OCI-LY3 (cell line): ENCODE measurements at regions not wholly inside any gene's neighbourhood (a gene's known extent, or its start where the extent isn't known, plus 50 kb on each side); places are given as distances from the start of the nearest gene placed in this dataset.

Experiments used
- H2AFZ ChIP-seq: fragments of 200-600, 300-600 bp; shearing (Covaris generic); 2 replicates; pipeline ENCODE4 v1.6.0; 2014; ENCODE audit warnings: antibody characterized with exemption, low read depth, low read length
- H3K27ac ChIP-seq: fragments of 200-600, 300-600 bp; sonication (generic); 2 replicates; pipeline ENCODE4 v1.5.1; 2014; ENCODE audit warnings: mild to moderate bottlenecking, low read length, moderate library complexity, mixed read lengths
- H3K27me3 ChIP-seq: fragments of 200-600, 300-600 bp; sonication (generic); 2 replicates; pipeline ENCODE4 v1.6.1; 2014; ENCODE audit warnings: low read depth, low read length, mixed read lengths
- H3K36me3 ChIP-seq: fragments of 200-600, 300-600 bp; sonication (generic); replicated peaks from 2 replicates; pipeline ENCODE3; 2014; ENCODE audit warnings: low read depth, low read length, mixed read lengths
- H3K4me1 ChIP-seq: fragments of 300-600, 200-600 bp; sonication (generic); 2 replicates; pipeline ENCODE4 v1.6.1; 2014; ENCODE audit warnings: low read length, mixed read lengths
- H3K4me2 ChIP-seq: fragments of 200-600, 300-600 bp; sonication (generic); 2 replicates; pipeline ENCODE4 v1.6.1; 2014; ENCODE audit warnings: low read length, mixed read lengths
- H3K4me3 ChIP-seq: fragments of 300-600, 200-600 bp; sonication (generic); 2 replicates; pipeline ENCODE4 v1.5.1; 2014; ENCODE audit warnings: antibody characterized with exemption, mild to moderate bottlenecking, low read length, moderate library complexity
- H3K79me2 ChIP-seq: fragments of 300-600, 200-600 bp; shearing (Covaris generic); 2 replicates; pipeline ENCODE4 v1.6.1; 2014; ENCODE audit warnings: mild to moderate bottlenecking, low read length, mixed read lengths
- H3K9ac ChIP-seq: fragments of 300-600, 200-600 bp; shearing (Covaris generic); 2 replicates; pipeline ENCODE4 v1.6.0; 2014; ENCODE audit warnings: mild to moderate bottlenecking, low read length, moderate library complexity
- H3K9me3 ChIP-seq: fragments of 200-600, 300-600 bp; shearing (Covaris generic); 2 replicates; pipeline ENCODE4 v1.6.1; 2014; ENCODE audit warnings: low read length, mixed read lengths; ENCODE audit not compliant: insufficient read depth
- H4K20me1 ChIP-seq: fragments of 200-600, 300-600 bp; sonication (generic); 2 replicates; pipeline ENCODE4 v1.6.1; 2016; ENCODE audit warnings: low read length, mixed read lengths; ENCODE audit not compliant: insufficient read depth
- EZH2phosphoT487 ChIP-seq: fragments of 200-600 bp; shearing (Covaris generic); IDR thresholded peaks from 2 replicates; pipeline ENCODE4 v1.6.1; 2018; ENCODE audit warnings: antibody characterized with exemption, mixed run types, low read depth
- TF ChIP-seq, protein P1 (sequence below): fragments of 200-600, 300-600 bp; sonication (generic); IDR thresholded peaks from 2 replicates; pipeline ENCODE4 v1.5.1; 2014; ENCODE audit warnings: antibody characterized with exemption, low read length, low read depth

DNA sequence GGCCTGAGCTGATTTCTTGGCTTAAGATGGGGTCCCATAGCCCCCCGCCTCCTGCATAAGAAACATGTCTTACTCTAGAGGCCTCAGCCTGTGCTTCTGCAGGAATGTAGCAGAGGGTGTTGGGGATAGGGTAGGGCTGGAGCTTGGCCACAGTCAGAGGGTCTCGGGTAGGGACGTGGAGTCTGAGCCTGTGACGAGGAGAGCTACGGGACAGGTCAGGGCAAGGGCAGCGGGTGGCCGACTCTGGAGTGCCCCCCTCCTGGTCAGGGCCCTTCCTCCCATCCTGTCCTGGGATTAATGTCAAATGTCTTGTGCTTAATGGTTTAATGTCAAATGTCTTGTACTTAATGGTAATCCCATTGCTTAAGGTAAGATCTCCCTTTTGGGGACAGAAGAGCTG is 130.4 kb downstream of the GLI2 start:
- Histone ChIP-seq H3K79me2 (no peaks in the 10 kb centered on the region), H3K4me1 (no peaks in the 10 kb centered on the region), H3K4me3 (no peak overlapping the region), H3K27me3 (peaks cover 18% of the 10 kb centered on the region; the same call in 1 of the 2 replicates), H4K20me1 (no peaks in the 10 kb centered on the region), H2AFZ (no peak overlapping the region), H3K36me3 (no peaks in the 10 kb centered on the region), H3K27ac (no peak overlapping the region), H3K9ac (no peak overlapping the region), H3K4me2 (no peak overlapping the region), H3K9me3 (no peaks in the 10 kb centered on the region)
- no peak for TF ChIP-seq EZH2phosphoT487
- TF ChIP-seq, protein P1, sequence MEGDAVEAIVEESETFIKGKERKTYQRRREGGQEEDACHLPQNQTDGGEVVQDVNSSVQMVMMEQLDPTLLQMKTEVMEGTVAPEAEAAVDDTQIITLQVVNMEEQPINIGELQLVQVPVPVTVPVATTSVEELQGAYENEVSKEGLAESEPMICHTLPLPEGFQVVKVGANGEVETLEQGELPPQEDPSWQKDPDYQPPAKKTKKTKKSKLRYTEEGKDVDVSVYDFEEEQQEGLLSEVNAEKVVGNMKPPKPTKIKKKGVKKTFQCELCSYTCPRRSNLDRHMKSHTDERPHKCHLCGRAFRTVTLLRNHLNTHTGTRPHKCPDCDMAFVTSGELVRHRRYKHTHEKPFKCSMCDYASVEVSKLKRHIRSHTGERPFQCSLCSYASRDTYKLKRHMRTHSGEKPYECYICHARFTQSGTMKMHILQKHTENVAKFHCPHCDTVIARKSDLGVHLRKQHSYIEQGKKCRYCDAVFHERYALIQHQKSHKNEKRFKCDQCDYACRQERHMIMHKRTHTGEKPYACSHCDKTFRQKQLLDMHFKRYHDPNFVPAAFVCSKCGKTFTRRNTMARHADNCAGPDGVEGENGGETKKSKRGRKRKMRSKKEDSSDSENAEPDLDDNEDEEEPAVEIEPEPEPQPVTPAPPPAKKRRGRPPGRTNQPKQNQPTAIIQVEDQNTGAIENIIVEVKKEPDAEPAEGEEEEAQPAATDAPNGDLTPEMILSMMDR: no peak

- TF ChIP-seq EZH2phosphoT487: no peak
- TF ChIP-seq, protein P1: no peak
- no peaks in the 10 kb centered on the region for H3K4me1 ChIP-seq
- H3K4me3 ChIP-seq: no peak overlapping the region
- no peaks in the 10 kb centered on the region for H4K20me1 ChIP-seq
- H2AFZ ChIP-seq: no peak overlapping the region
- no peaks in the 10 kb centered on the region for H3K79me2 ChIP-seq
- no peaks in the 10 kb centered on the region for H3K36me3 ChIP-seq
- H3K4me2 ChIP-seq: no peak overlapping the region
- H3K9me3 ChIP-seq: no peaks in the 10 kb centered on the region
- no peak overlapping the region for H3K9ac ChIP-seq
- H3K27me3 ChIP-seq: peaks cover 22% of the 10 kb centered on the region
- H3K27ac ChIP-seq: no peak overlapping the region
Measured at GRCh38 chr2:120866483-120867140, 130.9 kb downstream of the GLI2 start.

GRCh38 chr2:120867290-120868241 is 131.9 kb downstream of the GLI2 start:
- no peak overlapping the region for H3K27ac ChIP-seq
- no peak overlapping the region for H3K4me3 ChIP-seq
- no peaks in the 10 kb centered on the region for H3K4me1 ChIP-seq
- no peaks in the 10 kb centered on the region for H3K79me2 ChIP-seq
- H3K36me3 ChIP-seq: no peaks in the 10 kb centered on the region
- no peak overlapping the region for H3K9ac ChIP-seq
- no peak overlapping the region for H3K4me2 ChIP-seq
- peaks cover 30% of the 10 kb centered on the region for H3K27me3 ChIP-seq
- H3K9me3 ChIP-seq: no peaks in the 10 kb centered on the region
- H2AFZ ChIP-seq: no peak overlapping the region
- TF ChIP-seq, protein P1: no peak
- TF ChIP-seq EZH2phosphoT487: no peak
- no peaks in the 10 kb centered on the region for H4K20me1 ChIP-seq

- Histone ChIP-seq H3K27me3 (peaks cover 31% of the 10 kb centered on the region), H3K4me1 (no peaks in the 10 kb centered on the region), H3K27ac (no peak overlapping the region), H3K79me2 (no peaks in the 10 kb centered on the region), H3K4me2 (no peak overlapping the region), H2AFZ (no peak overlapping the region), H3K9ac (no peak overlapping the region), H3K36me3 (no peaks in the 10 kb centered on the region), H4K20me1 (no peaks in the 10 kb centered on the region), H3K9me3 (no peaks in the 10 kb centered on the region), H3K4me3 (no peak overlapping the region)
- no peak for TF ChIP-seq EZH2phosphoT487
- TF ChIP-seq, protein P1: no peak
Measured at GRCh38 chr2:120868366-120868765, 132.7 kb downstream of the GLI2 start.
